B cell (primary cell): ENCODE measurements at regions not wholly inside any gene's neighbourhood (a gene's known extent, or its start where the extent isn't known, plus 50 kb on each side); places are given as distances from the start of the nearest gene placed in this dataset.

Experiments used
- ATAC-seq: fragments of 200-7000 bp; cut with Tn5 transposase; one replicate; pipeline ENCODE4 v1.10.0; 2021; ENCODE audit warnings: low read depth, mild to moderate bottlenecking, moderate number of reproducible peaks, moderate library complexity
- CTCF ChIA-PET: fragments of 350-600 bp; sonication (Branson Sonifier 250); formaldehyde crosslinking; loops from one replicate; lab custom pipeline; 2021; ENCODE audit warnings: antibody characterized with exemption, inconsistent platforms; lab: Charles Lee
- POLR2A ChIA-PET: fragments of 350-600 bp; sonication (Branson Sonifier 250); formaldehyde crosslinking; loops from one replicate; lab custom pipeline; 2021; ENCODE audit warnings: antibody characterized with exemption; lab: Charles Lee
- DNase-seq: peaks from one replicate; pipeline ENCODE4 v3.0.0; 2013
- H2AFZ ChIP-seq: 2 replicates; pipeline ENCODE4 v1.6.1; 2012; ENCODE audit warnings: mild to moderate bottlenecking, low read depth, low read length; ENCODE audit not compliant: insufficient read depth, poor library complexity, severe bottlenecking
- H3K27ac ChIP-seq, 2 donors: 1 replicate in 1 of 2; 2 replicates in 1 of 2; pipeline ENCODE4 v1.5.1; 2012 to 2013; ENCODE audit warnings: low read length in 2 of 2, mild to moderate bottlenecking in 2 of 2, moderate library complexity in 1 of 2
- H3K27me3 ChIP-seq, 4 experiments: fragments of 200-600 bp in 1 of 4; sonication (generic) in 1 of 4; replicated peaks in 1 of 4; 1 replicate in 2 of 4; 2 replicates in 2 of 4; pipeline versions ENCODE4 v1.6.1 to v1.7.0; 2013 to 2016; ENCODE audit warnings: low read length in 3 of 4, mild to moderate bottlenecking in 2 of 4, mixed read lengths in 1 of 4, moderate library complexity in 1 of 4; ENCODE audit not compliant: insufficient read depth in 4 of 4, control insufficient read depth in 3 of 4; ENCODE audit errors: control extremely low read depth in 1 of 4
- H3K36me3 ChIP-seq, 2 experiments: replicated peaks in 1 of 2; 1 replicate in 1 of 2; 2 replicates in 1 of 2; pipeline versions ENCODE4 v1.6.1 to v1.7.1; 2013; ENCODE audit warnings: low read length in 1 of 2; ENCODE audit not compliant: insufficient read depth in 2 of 2, control insufficient read depth in 1 of 2; ENCODE audit errors: control extremely low read depth in 1 of 2, extremely low read depth in 1 of 2
- H3K4me1 ChIP-seq, 2 donors: fragments of 200-600 bp in 1 of 2; sonication (generic) in 1 of 2; 1 replicate in 1 of 2; 2 replicates in 1 of 2; pipeline versions ENCODE4 v1.5.1 to v1.6.1; 2013 to 2017; ENCODE audit warnings: low read length in 2 of 2; ENCODE audit not compliant: control insufficient read depth in 2 of 2, insufficient read depth in 2 of 2
- H3K4me2 ChIP-seq: replicated peaks from 2 replicates; pipeline ENCODE3; 2012; ENCODE audit warnings: mild to moderate bottlenecking, low read depth, low read length; ENCODE audit not compliant: poor library complexity, severe bottlenecking
- H3K4me3 ChIP-seq, 5 experiments: fragments of 200-600 bp in 1 of 5; sonication (generic) in 1 of 5; 1 replicate in 3 of 5; 2 replicates in 2 of 5; pipeline versions ENCODE4 v1.5.1 to v1.7.0; 2011 to 2016; ENCODE audit warnings: low read length in 4 of 5, mild to moderate bottlenecking in 4 of 5, low read depth in 2 of 5, control low read depth in 1 of 5, moderate library complexity in 1 of 5; ENCODE audit not compliant: insufficient read depth in 1 of 5; ENCODE audit errors: control extremely low read depth in 1 of 5, extremely low read depth in 1 of 5
- H3K79me2 ChIP-seq: fragments of 200-600 bp; sonication (generic); one replicate; pipeline ENCODE4 v1.6.0; 2016; ENCODE audit warnings: low read length; ENCODE audit not compliant: control insufficient read depth, insufficient read depth
- H3K9ac ChIP-seq: fragments of 200-600 bp; sonication (generic); 2 replicates; pipeline ENCODE4 v1.6.1; 2017; ENCODE audit warnings: mild to moderate bottlenecking, low read length, moderate library complexity
- H3K9me3 ChIP-seq, 3 donors: one replicate each; pipeline versions ENCODE4 v1.6.1 to v1.7.1; 2013; ENCODE audit warnings: low read length in 2 of 3; ENCODE audit not compliant: control insufficient read depth in 2 of 3, insufficient read depth in 1 of 3; ENCODE audit errors: control extremely low read depth in 1 of 3
- H4K20me1 ChIP-seq: 2 replicates; pipeline ENCODE4 v1.6.0; 2012; ENCODE audit warnings: mild to moderate bottlenecking, low read length; ENCODE audit not compliant: insufficient read depth, control insufficient read depth, poor library complexity, severe bottlenecking
- H3K27ac Mint-ChIP-seq: one replicate; pipeline ENCODE4 v1.8.0; 2021; ENCODE audit warnings: mixed read lengths
- H3K27me3 Mint-ChIP-seq: one replicate; pipeline ENCODE4 v1.8.0; 2021; ENCODE audit warnings: mixed read lengths
- H3K4me1 Mint-ChIP-seq: one replicate; pipeline ENCODE4 v1.8.0; 2021; ENCODE audit warnings: mixed read lengths
- H3K4me3 Mint-ChIP-seq: one replicate; pipeline ENCODE4 v1.8.0; 2021; ENCODE audit warnings: mixed read lengths
- H3K9me3 Mint-ChIP-seq: one replicate; pipeline ENCODE4 v1.8.0; 2022; ENCODE audit warnings: mixed read lengths; ENCODE audit not compliant: insufficient read depth
- CTCF ChIP-seq: fragments of 200-600 bp; IDR thresholded peaks from one replicate; pipeline ENCODE4 v1.8.0; 2022; ENCODE audit warnings: antibody characterized with exemption, mild to moderate bottlenecking
- EZH2 ChIP-seq: IDR thresholded peaks from 2 replicates; pipeline ENCODE4 v1.6.1; 2012; ENCODE audit warnings: borderline replicate concordance, low read depth, mild to moderate bottlenecking, moderate library complexity, low read length; ENCODE audit not compliant: insufficient read depth, poor library complexity, severe bottlenecking
- WGBS: methylation state at CpG from one replicate; pipeline ENCODE4 v1.1.5; 2013; ENCODE audit warnings: missing lambda C conversion rate; ENCODE audit not compliant: insufficient coverage; 5-methylcytosine and 5-hydroxymethylcytosine counted together
- intact Hi-C: fragments of 100-400 bp; cut with micrococcal nuclease; formaldehyde crosslinking; loops from one replicate; pipeline ENCODE4 v1.10.0; 2022

- Mint-ChIP-seq H3K27ac (no peak overlapping the region), H3K9me3 (no peaks in the 10 kb centered on the region), H3K4me3 (no peak overlapping the region), H3K27me3 (no peaks in the 10 kb centered on the region), H3K4me1 (no peaks in the 10 kb centered on the region)
- no peak overlapping the region for H3K9ac ChIP-seq
- H3K4me3 ChIP-seq = no peak overlapping the region
- H3K27ac ChIP-seq = no peak overlapping the region
- H3K9me3 ChIP-seq = peaks cover 0 to 3% (median 0%) of the 10 kb centered on the region in 3 donors
- no peaks in the 10 kb centered on the region for H3K79me2 ChIP-seq
- DNase-seq = no peak
- no peaks in the 10 kb centered on the region for H3K27me3 ChIP-seq
- 83% methylated on average over 1 of the region's 4 CpGs for WGBS
- intact Hi-C loops = no loop called here
- no peaks in the 10 kb centered on the region for H3K36me3 ChIP-seq
- H2AFZ ChIP-seq = no peak overlapping the region
- ChIA-PET CTCF (no interaction called here), POLR2A (no interaction called here)
- no peaks in the 10 kb centered on the region for H3K4me1 ChIP-seq
- no peak for ATAC-seq
- TF ChIP-seq EZH2 = no peak
- H3K4me2 ChIP-seq = no peak overlapping the region
- H4K20me1 ChIP-seq = no peaks in the 10 kb centered on the region
These were observed 401.2 kb upstream of the BTBD3 start for GRCh38 chr20:11516448-11516847.

- Histone ChIP-seq H3K79me2 (no peaks in the 10 kb centered on the region), H3K9me3 (peaks cover 0 to 3% (median 0%) of the 10 kb centered on the region in 3 donors), H3K27ac (no peak overlapping the region), H3K4me2 (no peak overlapping the region), H3K27me3 (no peaks in the 10 kb centered on the region), H3K4me3 (no peak overlapping the region), H3K36me3 (no peaks in the 10 kb centered on the region), H4K20me1 (no peaks in the 10 kb centered on the region), H2AFZ (no peak overlapping the region), H3K9ac (no peak overlapping the region), H3K4me1 (no peaks in the 10 kb centered on the region)
- H3K9me3 Mint-ChIP-seq = peaks cover 3% of the 10 kb centered on the region
- DNase-seq = no peak
- intact Hi-C loops = no loop called here
- WGBS = no CpG with 5 or more reads among the region's 1 CpG
- H3K4me3 Mint-ChIP-seq = no peak overlapping the region
- TF ChIP-seq EZH2 = no peak
- TF ChIP-seq CTCF = no peak
- POLR2A ChIA-PET = no interaction called here
- ATAC-seq = no peak
- CTCF ChIA-PET = no interaction called here
- H3K4me1 Mint-ChIP-seq = no peaks in the 10 kb centered on the region
- H3K27me3 Mint-ChIP-seq = no peaks in the 10 kb centered on the region
- H3K27ac Mint-ChIP-seq = no peak overlapping the region
These were observed 397.1 kb upstream of the BTBD3 start for GRCh38 chr20:11520596-11520995.
